ENCODE measurements at regions not wholly inside any gene's neighbourhood (a gene's known extent, or its start where the extent isn't known, plus 50 kb on each side); places are given as distances from the start of the nearest gene placed in this dataset.
"Not testable (repeated sequence)": the region's sequence is repeated elsewhere in the genome, so short reads cannot be mapped to it uniquely, and the experiment has no call there.

DNA sequence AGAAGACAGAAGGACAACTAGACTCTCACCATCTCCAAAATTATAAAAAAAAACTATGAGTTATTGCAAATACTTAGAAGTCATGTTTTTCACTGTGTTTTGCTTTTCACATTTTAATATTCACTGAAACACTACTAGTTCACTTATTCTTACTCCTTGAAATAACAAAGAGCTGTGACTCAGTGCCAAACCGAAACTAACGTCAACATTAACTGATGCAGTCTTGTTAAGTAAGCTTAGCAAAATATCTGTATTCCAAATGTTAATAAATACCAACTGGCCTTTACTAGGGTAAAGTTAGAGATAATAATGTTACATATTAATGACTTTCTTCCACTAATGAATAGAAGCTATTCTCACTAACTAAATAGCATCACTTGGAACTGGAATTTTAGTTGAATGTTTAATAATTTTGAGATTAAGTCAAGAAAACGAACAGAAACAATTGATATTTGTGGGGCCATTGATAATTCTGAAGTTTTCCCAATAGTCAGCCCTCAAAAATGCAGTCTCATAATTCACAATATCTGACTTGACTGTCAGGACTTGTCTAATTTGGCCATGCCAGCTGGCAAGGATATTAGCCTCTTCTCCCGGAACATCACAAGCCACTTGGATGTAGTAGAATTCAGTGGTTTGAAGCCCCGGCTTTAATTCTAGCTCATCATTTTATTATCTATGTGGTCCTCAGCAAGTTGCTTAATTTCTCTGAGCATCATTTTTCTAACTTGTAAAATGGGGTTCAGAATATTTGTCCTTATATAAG is 230.1 kb upstream of the DDI1 start:
- DNase-seq (ENCODE audit: low spot score), result no peak

DNA sequence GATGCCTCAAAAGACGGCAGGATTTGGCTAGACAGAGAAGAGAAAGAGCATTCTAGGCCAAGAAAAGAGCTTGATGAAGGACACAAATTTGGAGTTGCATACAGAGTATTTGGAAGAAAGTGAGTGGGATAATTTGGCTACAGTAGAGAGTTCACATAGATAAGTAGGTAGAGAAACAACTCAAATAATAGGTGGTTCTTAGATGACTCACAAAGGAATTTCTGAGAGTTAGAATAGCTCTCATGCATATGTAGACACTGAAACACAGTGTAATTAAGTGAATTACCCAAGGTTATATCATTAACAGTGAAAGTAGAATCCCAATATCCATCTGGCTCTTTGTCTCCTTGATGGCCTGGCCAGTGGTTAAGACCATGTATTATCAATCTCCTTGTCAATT is 228.6 kb upstream of the DDI1 start:
- DNase-seq (ENCODE audit: low spot score), result no peak

DNA sequence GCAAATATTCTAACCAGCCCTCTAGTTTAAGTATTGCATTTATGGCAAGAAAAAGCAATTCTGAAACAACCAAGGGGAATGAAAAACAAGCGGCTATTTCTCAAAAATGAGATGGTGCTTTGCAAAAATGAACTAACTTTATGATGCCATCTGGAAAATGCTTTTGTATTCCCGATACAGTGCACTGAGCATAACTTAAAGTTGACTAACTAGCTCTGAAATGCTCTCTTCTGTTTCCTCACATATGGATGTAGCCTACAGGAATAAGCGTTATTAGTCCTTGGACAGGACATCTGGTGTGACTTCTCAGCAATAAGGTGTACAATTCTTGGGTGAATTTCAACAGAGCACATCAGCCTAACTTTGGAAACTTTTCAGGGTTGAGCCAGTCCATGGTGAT is 228.2 kb upstream of the DDI1 start:
- no peak for DNase-seq (ENCODE audit: low spot score)

DNA sequence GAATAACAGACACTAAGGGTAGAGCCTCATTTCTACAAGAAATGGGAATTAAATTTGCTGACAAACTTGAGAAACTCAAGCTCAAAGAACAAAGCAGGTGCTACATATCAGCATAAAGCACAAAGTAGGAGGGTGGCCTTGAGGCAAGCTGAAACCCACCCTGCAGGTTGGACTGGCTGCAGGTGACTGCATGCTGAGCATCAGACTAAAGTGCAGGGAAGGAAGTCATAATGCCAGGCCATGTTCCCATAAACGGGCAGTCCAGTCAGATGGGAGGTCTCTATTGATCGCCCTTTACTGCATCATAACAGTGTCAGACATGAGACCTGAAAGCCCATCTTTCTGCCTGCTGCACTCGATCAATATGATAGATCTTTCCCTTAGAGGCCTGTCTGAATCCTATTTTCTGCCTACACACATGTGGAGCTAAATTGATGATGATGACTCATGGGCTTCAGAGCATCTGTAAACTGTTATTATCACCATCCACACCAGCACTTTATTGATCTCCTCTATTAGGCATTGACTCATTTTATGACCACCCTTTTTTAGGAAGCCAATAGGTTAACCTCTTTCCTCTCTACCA is 224.5 kb upstream of the DDI1 start:
- no peak for DNase-seq (ENCODE audit: low spot score)

DNA sequence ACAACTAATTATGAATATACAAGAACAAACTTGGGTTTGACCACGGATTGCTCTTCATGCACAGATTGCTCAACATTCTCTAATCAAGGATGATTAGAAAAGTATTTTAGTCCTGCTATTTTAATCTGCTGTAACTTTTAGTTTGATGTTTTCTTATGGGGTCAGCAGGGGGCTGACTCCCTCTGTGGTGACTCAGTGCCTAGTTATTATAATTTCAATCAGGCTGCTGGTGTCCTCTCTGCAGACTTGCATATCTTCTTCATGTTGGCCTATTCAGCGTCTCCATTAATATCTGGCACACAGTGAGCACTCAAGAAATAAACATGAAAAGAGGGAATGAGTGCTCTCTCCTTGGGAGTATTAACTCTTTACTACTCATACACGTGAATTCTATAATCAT is 223.8 kb upstream of the DDI1 start:
- no peak for DNase-seq (ENCODE audit: low spot score)

DNA sequence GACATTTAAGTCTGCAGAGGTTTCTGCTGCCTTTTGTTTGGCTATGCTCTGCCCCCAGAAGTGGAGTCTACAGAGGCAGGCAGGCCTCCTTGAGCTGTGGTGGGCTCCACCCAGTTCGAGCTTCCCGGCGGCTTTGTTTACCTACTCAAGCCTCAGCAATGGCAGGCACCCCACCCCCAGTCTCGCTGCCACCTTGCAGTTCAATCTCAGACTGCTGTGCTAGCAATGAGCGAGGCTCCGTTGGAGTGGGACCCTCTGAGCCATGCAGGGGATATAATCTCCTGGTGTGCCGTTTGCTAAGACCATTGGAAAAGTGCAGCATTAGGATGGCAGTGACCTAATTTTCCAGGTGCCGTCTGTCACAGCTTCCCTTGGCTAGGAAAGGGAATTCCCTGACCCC is 216.1 kb upstream of the DDI1 start:
- not testable (repeated sequence) for DNase-seq (ENCODE audit: low spot score)

DNA sequence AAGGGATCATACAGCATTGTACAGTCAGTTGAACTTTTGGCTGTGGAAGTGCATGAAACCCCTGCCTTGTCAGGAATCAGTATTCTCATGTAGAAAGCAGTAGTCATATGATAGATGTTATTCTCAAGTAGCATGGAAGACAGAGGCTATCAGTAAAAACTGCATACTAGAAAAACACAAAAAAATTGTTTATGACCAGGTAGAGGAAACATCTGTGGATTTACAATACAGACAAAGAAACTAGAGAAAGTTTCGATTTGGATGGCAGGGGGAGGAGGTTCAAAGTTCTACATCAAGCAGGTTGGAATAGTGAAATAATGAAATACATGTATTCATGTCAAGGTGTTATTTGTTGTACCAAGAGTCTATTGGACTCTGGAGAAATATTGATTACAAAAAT is 212.3 kb upstream of the DDI1 start:
- DNase-seq (ENCODE audit: low spot score), result no peak

DNA sequence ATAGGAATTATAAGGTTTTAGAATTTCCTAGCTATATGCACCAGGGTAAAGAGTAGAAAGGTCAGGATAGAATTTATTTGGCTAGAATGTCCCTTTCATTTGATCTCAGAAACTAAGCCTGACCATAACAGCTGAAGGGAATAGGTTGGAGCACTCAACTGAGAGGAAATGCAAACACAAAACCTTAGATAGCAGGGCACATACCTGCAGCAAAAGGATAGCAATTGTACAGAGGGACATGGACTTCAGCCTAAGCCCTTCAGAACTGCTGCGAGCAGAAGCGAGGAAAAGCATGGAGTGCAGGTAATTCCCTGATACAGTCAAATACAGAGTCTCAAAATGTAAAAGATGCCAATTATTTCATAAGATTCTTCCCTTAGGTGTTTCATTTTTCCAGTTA is 211.0 kb upstream of the DDI1 start:
- no peak for DNase-seq (ENCODE audit: low spot score)

DNA sequence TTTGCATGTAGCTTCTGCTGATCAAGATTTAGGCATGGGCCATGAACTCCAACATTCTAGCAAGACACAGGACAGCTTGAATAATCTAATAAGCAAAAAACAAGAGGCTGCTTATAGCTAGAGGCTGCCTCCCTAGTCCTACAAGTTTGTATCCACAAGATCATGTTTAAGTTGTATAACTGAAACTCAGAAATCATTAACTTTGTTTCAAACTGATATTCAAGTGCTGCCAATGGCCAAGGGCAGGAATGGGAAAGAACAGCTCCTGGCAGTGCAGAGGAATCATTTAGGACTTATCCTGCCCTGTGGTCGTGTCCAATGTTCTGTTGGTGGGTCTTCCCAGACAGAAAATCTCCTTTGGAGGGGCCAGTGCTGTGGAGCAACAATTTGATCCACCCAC is 209.6 kb upstream of the DDI1 start:
- DNase-seq (ENCODE audit: low spot score), result no peak

DNA sequence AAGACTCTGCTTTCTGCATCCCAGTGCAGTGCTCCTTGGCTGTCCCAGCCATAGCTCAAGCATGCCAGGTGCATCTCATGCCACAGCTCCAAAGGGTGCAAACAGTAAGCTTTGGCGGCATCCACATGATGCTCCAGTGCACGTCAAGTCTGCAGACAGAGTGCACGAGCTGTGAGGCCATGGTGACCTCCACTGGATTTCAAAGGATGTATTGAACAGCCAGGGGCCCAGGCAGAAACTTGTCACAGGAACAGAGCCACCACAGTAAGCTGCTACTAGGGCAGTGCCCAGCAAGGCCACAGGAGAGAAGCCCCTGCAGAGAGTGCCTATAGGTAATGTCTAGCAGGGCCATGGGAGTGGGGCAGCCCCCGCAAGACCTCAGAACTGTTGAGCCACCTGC is 206.8 kb upstream of the DDI1 start:
- no peak for DNase-seq (ENCODE audit: low spot score)

DNA sequence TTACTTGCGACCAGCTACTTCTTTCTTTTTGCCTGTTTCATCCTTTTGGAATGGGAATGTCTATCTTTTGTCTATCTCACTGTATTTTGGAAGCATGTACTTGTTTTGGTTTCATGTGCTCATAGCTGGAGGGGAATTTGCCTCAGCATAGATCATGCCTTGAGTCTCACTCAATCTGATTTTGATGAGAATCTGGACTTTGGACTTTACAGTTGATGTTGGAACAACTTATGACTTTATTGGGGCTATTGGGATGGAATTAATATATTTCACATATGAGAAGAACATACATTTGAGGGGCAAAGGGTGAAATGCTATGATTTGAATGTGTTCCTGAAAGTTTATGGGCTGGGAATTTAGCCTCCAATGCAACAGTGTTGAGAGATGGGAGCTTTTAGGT is 206.2 kb upstream of the DDI1 start:
- DNase-seq (ENCODE audit: low spot score), result no peak

DNA sequence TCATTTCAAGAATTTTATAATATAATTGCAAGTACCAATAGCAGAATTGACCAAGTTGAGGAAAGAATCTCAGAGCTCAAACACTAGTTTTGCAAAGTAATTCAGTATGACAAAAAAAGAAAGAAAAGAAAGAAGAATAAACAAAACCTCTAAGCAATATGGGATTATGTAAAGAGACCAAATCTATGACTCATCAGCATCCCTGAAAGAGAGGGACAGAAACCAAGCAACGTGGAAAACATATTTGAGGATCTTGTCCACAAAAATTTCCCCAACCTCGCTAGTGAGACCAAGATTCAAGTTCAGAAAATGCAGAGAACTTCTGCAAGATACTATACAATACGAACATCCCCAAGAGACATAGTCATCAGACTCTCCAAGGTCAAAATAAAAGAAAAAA is 203.7 kb upstream of the DDI1 start:
- DNase-seq (ENCODE audit: low spot score), result no peak

DNA sequence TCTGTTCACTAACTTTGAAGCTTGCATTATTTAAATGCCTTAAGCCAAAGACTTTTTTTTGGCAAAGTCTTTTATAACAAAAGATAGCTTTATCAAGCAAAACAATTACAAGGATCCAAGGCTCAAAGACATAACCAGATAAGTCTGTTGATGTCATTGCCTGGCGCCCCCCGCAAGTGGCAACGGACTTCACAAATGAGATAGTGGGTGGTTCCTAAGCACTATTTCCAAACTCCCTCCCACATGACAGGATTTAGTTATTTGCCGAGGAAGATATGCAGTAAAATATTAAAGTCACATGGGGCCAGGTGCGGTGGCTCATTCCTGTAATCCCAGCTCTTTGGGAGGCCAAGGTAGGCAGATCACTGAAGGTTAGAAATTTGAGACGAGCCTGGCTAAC is 194.2 kb upstream of the DDI1 start:
- no peak for DNase-seq (ENCODE audit: low spot score)

DNA sequence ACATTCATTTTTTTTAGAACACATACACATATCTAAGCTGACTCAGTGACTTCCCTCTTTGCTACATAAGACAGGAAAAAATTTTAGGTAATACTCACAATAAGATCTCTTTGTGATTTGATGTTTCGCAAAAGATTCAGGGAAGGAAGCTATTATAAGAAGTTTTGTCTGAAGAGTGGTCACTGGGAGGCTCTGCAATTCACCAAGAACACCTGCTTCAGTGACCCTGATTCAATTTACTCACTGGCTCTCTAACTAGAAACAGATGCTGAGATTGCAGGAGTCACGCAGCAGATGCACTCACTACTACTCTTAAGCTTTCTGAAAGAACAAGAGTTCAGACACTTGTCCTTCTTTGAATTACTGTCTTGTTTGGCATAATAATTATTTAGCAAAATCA is 193.6 kb upstream of the DDI1 start:
- no peak for DNase-seq (ENCODE audit: low spot score)

DNA sequence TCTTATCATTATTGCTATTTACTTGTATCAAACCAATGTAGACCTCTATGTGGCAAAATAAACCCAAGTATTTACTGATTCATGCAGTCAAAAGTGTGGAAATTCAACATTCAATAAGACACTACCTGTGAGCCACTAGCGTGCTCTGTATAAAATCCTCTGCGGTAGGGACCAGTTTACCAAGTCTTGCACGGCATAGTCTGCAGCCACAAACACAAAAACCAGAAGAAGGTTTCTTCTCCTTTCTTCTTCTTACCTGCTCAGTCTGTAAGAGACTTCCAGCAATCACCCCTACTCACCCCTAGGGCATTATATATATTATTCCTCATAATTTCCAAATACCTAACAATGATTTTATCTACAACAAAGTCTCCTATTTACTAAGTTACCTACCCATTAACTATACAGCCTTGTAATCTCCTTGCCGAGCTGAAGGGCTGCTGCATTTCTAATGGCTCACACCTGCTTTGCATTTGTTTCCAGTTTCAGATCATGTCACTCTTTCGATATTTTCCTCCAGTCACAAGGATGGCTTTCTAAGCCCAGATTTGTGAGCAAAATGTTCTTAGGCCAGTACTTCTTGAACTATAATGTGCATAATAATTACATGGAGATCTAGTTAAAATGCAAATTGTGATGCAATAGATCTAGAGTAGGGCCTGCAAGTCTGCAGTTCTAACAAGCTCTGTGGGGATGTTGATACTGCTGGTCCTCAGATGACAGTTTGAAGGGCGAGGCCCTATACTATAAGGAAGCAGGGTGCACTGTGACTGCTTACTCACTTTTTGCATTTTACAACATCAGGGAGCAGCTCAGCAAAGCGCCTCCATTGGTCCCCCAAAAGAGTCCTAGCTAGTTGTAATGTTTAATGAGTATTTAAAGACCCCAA is 191.9 kb upstream of the DDI1 start:
- DNase-seq (ENCODE audit: low spot score), result no peak

DNA sequence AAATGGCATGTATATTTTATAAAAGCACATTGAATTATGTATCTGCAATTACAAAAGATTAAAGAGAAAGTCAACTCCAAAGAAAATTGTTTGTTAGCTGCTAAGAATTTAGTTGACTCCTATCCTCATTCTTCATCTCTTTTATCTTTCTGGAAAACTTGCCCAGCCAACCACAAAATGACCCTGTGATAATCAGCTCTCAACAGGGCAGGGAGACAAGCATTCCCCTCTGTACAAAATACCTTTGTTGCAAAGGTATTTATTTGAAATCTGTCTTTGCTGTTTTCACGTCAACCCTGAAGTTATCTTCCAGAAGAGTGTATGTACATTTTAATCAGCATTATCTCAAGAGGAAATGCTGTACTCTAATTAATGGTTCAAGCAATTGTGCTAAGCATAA is 191.1 kb upstream of the DDI1 start:
- no peak for DNase-seq (ENCODE audit: low spot score)

DNA sequence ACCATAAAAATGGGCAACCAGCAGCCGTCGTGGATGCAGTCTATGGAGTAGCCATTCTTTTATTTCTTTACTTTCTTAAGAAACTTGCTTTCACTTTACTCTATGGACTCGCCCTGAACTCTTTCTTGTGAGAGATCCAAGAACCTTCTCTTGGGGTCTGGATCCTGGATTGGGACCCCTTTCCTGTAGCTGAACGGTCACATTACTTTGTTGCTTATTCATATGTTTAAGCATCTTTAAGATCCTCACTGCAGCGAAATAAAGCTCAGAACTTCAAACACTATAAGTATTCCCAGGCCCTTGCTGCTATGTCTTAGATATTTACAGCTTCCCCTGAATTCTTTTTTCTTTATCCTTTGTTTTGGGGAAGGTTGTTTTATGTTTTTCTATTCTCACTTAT is 187.8 kb upstream of the DDI1 start:
- no peak for DNase-seq (ENCODE audit: low spot score)

DNA sequence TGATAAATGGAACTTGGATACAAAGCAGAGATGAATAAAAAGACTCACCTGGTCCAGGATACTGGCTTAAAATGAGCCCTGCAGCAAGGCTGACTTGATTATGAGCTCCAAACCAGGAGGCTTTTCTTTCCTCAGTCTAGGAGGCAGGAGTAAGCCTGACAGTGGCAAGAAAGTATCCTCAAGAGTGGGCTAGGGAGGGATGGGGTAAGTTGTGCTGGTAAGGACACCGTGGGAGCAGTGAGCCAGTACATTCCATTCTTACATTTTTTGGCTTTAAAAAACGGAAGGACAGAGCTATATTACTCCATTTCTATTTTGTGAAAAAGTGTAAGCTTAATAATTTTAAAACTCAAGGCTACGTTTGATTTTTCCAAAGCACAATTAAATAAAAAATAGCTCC is 187.1 kb upstream of the DDI1 start:
- no peak for DNase-seq (ENCODE audit: low spot score)

DNA sequence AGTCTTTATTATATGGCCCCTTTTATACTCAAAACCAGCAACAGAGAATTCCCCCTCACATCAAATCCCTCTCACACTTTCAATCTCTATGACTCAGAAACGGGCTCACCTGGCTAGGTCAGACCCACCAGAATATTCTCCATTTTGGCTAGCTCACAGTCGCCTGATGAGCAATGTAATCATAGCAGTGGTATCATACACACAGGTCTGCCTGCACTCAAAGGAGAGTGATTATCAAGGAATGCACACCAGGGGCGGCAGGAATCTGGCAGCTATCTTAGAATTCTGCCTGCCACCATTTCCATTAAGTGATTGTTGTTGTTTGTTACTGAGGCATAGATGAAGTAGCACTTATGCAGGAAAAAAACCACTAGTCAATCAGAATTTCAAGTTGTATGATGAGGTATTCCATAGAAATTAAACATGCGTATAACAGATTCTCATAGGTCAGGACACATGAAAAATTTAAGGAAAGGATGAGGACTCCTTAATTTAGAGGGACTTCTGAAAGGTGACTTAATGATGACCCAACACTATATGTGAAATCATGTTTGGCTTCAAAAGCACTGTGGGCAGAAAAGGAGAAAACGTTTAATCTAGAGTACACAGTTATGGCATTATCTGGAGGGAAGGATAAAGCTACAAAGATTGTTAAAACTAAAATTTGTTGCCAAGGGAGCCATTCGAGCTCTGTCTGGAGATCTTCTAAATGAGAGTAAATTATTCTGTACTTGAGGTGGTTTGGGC is 185.8 kb upstream of the DDI1 start:
- DNase-seq (ENCODE audit: low spot score), result no peak

DNA sequence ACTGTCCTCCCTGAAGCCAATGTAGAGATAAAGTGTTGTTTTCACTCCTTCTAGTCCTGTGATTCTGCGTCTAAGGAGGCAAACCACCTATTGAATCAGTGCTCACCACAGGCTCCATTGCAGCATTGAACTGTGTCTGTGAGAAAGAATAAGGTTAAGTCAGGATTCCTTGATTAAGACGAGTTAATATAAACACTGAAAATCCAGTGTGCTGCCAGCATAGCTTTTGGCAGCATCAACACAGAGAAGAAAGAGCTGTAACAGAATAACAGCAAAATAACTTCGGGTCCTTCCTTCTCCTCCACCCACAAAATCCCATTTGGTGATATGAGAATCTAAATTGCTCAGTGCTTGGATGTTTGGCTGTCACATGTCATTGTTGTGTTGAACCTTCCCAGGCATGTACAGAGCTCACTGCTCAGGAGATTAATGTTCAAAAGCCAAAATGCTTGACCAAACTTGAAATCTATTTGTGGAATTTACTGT is 185.2 kb upstream of the DDI1 start:
- DNase-seq (ENCODE audit: low spot score), result no peak

Measured in iPS-NIHi11 (cell line).